Fibroblast of lung (primary cell): ENCODE measurements at regions not wholly inside any gene's neighbourhood (a gene's known extent, or its start where the extent isn't known, plus 50 kb on each side); places are given as distances from the start of the nearest gene placed in this dataset.

Experiments
- DNase-seq, 2 donors: peaks; one replicate each; pipeline versions ENCODE4 v3.0.0 to v3.0.0-alpha.2; 2010; ENCODE audit warnings: low read depth in 2 of 2
- H2AFZ ChIP-seq: 2 replicates; pipeline ENCODE4 v1.5.1; 2012; ENCODE audit warnings: low read length, control low read depth, inconsistent platforms
- H3K27ac ChIP-seq: 2 replicates; pipeline ENCODE4 v1.5.1; 2011; ENCODE audit warnings: low read length, control low read depth; ENCODE audit not compliant: insufficient read depth
- H3K27me3 ChIP-seq: 2 replicates; pipeline ENCODE4 v1.5.1; 2011; ENCODE audit warnings: mild to moderate bottlenecking, low read length; ENCODE audit not compliant: control insufficient read depth, insufficient read depth
- H3K36me3 ChIP-seq: 2 replicates; pipeline ENCODE4 v1.5.1; 2011; ENCODE audit warnings: low read length; ENCODE audit not compliant: control insufficient read depth, insufficient read depth
- H3K4me1 ChIP-seq: 2 replicates; pipeline ENCODE4 v1.5.1; 2011; ENCODE audit warnings: low read length; ENCODE audit not compliant: control insufficient read depth, insufficient read depth; ENCODE audit errors: extremely low read depth
- H3K4me2 ChIP-seq: 2 replicates; pipeline ENCODE4 v1.5.1; 2011; ENCODE audit warnings: low read length, control low read depth; ENCODE audit not compliant: insufficient read depth; ENCODE audit errors: extremely low read depth
- H3K4me3 ChIP-seq, 4 experiments: fragments of 200-600 bp in 1 of 4; sonication (generic) in 1 of 4; replicated peaks in 1 of 4; 2 replicates each; pipeline ENCODE4 v1.5.1; 2011 to 2016; ENCODE audit warnings: low read length in 4 of 4, low read depth in 3 of 4, mild to moderate bottlenecking in 3 of 4, control low read depth in 2 of 4, inconsistent platforms in 1 of 4, mixed read lengths in 1 of 4; ENCODE audit not compliant: insufficient read depth in 1 of 4; ENCODE audit errors: control extremely low read depth in 1 of 4
- H3K79me2 ChIP-seq: 2 replicates; pipeline ENCODE4 v1.5.1; 2012; ENCODE audit warnings: mild to moderate bottlenecking, low read length, inconsistent platforms; ENCODE audit not compliant: control insufficient read depth, insufficient read depth
- H3K9ac ChIP-seq: 2 replicates; pipeline ENCODE4 v1.5.1; 2011; ENCODE audit warnings: mild to moderate bottlenecking, low read length, control low read depth; ENCODE audit not compliant: insufficient read depth
- H3K9me3 ChIP-seq: 2 replicates; pipeline ENCODE4 v1.5.1; 2012; ENCODE audit warnings: low read depth, low read length; ENCODE audit not compliant: control insufficient read depth, insufficient read depth
- H4K20me1 ChIP-seq: 2 replicates; pipeline ENCODE4 v1.5.1; 2011; ENCODE audit warnings: low read length; ENCODE audit not compliant: control insufficient read depth, insufficient read depth; ENCODE audit errors: extremely low read depth
- CTCF ChIP-seq, 2 donors: IDR thresholded peaks in 1 of 2; conservative IDR thresholded peaks in 1 of 2; 1 replicate in 1 of 2; 2 replicates in 1 of 2; pipeline ENCODE4 v1.5.1; 2011 to 2012; ENCODE audit warnings: low read length in 2 of 2, control low read depth in 1 of 2, inconsistent platforms in 1 of 2, low read depth in 1 of 2, mild to moderate bottlenecking in 1 of 2
- EZH2 ChIP-seq: IDR thresholded peaks from 2 replicates; pipeline ENCODE4 v1.5.1; 2012; ENCODE audit warnings: low read length, control low read depth, mild to moderate bottlenecking; ENCODE audit errors: missing control alignments

- Histone ChIP-seq H3K9me3 (no peaks in the 10 kb centered on the region), H3K9ac (no peak overlapping the region), H3K4me2 (no peak overlapping the region), H3K27me3 (no peaks in the 10 kb centered on the region), H3K4me1 (no peaks in the 10 kb centered on the region), H3K4me3 (no peak overlapping the region), H3K27ac (no peak overlapping the region), H2AFZ (no peak overlapping the region), H4K20me1 (no peaks in the 10 kb centered on the region), H3K36me3 (no peaks in the 10 kb centered on the region), H3K79me2 (no peaks in the 10 kb centered on the region)
- DNase-seq = no peak
- TF ChIP-seq CTCF (conservative IDR thresholded peaks at IDR 0.05 in 1 of 2, IDR thresholded peaks at IDR 0.05 in 1 of 2; ENCODE audit: low read depth in 1 of 2, low read length in 2 of 2) (no peak), EZH2 (no peak)
These were observed 120.0 kb upstream of the TMTC4 start for GRCh38 chr13:100794575-100794974.

DNA sequence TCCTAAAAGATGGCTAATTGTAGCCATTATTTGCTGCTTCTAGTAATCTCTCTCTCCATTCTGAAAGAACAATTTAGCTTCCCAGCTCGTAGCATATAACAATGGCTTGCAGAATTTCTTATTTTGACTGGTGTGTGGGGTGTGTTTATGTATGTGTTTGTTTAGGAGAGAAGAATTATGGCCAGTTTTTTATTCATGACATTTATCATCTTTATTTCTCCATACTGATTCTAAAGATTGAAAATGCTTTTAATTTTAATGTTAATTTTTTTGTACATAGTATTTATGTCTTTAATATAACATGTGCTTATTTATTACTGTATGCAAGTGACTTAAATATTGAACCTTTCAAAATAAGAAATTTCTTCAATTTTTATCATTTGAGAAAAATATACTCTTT lies 115.8 kb upstream of the TMTC4 start:
- no peak overlapping the region for H3K4me2 ChIP-seq
- H3K9me3 ChIP-seq = no peaks in the 10 kb centered on the region
- TF ChIP-seq EZH2 (no peak), CTCF (conservative IDR thresholded peaks at IDR 0.05 in 1 of 2, IDR thresholded peaks at IDR 0.05 in 1 of 2; ENCODE audit: low read depth in 1 of 2, low read length in 2 of 2) (no peak)
- H2AFZ ChIP-seq = no peak overlapping the region
- no peak overlapping the region for H3K4me3 ChIP-seq
- H3K27me3 ChIP-seq = no peaks in the 10 kb centered on the region
- no peak for DNase-seq
- H3K79me2 ChIP-seq = no peaks in the 10 kb centered on the region
- H3K9ac ChIP-seq = no peak overlapping the region
- no peaks in the 10 kb centered on the region for H3K36me3 ChIP-seq
- H4K20me1 ChIP-seq = no peaks in the 10 kb centered on the region
- no peak overlapping the region for H3K27ac ChIP-seq
- no peaks in the 10 kb centered on the region for H3K4me1 ChIP-seq

DNA sequence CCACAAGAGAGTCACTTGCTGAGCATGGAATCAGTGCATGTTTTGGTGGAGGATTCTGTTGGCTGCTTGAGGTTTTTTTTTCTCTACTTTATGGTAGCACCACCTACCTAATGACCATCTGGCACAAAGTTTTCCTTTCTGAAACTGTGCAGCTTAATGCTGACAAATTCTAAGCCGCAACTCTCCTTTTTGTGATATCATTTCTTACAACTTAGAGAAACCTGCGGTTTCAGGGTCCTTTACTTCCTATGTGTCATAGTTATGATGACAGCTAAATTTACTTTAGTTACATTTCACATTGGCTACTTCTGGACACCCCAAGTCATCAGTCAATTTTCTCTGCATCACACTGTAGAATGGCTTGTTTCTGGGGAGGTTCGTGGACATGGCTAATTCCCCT lies 115.4 kb upstream of the TMTC4 start:
- no peak for TF ChIP-seq CTCF (conservative IDR thresholded peaks at IDR 0.05 in 1 of 2, IDR thresholded peaks at IDR 0.05 in 1 of 2; ENCODE audit: low read depth in 1 of 2, low read length in 2 of 2)
- no peak for TF ChIP-seq EZH2
- no peaks in the 10 kb centered on the region for H3K27me3 ChIP-seq
- H3K4me3 ChIP-seq = no peak overlapping the region
- H4K20me1 ChIP-seq = no peaks in the 10 kb centered on the region
- no peaks in the 10 kb centered on the region for H3K36me3 ChIP-seq
- H2AFZ ChIP-seq = no peak overlapping the region
- H3K4me1 ChIP-seq = no peaks in the 10 kb centered on the region
- H3K9me3 ChIP-seq = no peaks in the 10 kb centered on the region
- H3K9ac ChIP-seq = no peak overlapping the region
- peak in 1 of 2 donors; percentile 35 for DNase-seq
- H3K27ac ChIP-seq = no peak overlapping the region
- no peak overlapping the region for H3K4me2 ChIP-seq
- H3K79me2 ChIP-seq = no peaks in the 10 kb centered on the region
